Testis (tissue), 2 donors: ENCODE measurements at regions not wholly inside any gene's neighbourhood (a gene's known extent, or its start where the extent isn't known, plus 50 kb on each side); places are given as distances from the start of the nearest gene placed in this dataset.

Experiments used
- DNase-seq: peaks from one replicate; pipeline ENCODE4 v3.0.0-alpha.2; 2019
- H3K27ac ChIP-seq, 2 donors: fragments of 200-600 bp; sonication (generic); one replicate each; pipeline ENCODE4 v1.5.1; 2019
- H3K27me3 ChIP-seq: fragments of 200-600 bp; sonication (generic); one replicate; pipeline ENCODE4 v1.5.1; 2019
- H3K36me3 ChIP-seq: fragments of 200-600 bp; sonication (generic); one replicate; pipeline ENCODE4 v1.5.1; 2017; ENCODE audit warnings: low read depth; ENCODE audit errors: missing control alignments
- H3K4me1 ChIP-seq: fragments of 200-600 bp; sonication (generic); one replicate; pipeline ENCODE4 v1.5.1; 2019
- H3K4me3 ChIP-seq, 2 donors: fragments of 200-600 bp; sonication (generic); one replicate each; pipeline ENCODE4 v1.5.1; 2017 to 2019
- H3K9me3 ChIP-seq: fragments of 200-600 bp; sonication (generic); one replicate; pipeline ENCODE4 v1.5.1; 2017
- CTCF ChIP-seq, 3 experiments: fragments of 450-650 bp in 2 of 3; fragments of 200-600 bp in 1 of 3; sonication (generic) in 1 of 3; IDR thresholded peaks; one replicate each; pipeline ENCODE4 v1.5.1; 2016 to 2019; ENCODE audit warnings: antibody characterized with exemption in 3 of 3, mild to moderate bottlenecking in 2 of 3, moderate library complexity in 1 of 3
- POLR2A ChIP-seq: fragments of 450-650 bp; IDR thresholded peaks from one replicate; pipeline ENCODE4 v1.6.1; 2017; ENCODE audit warnings: antibody characterized with exemption, mild to moderate bottlenecking, moderate library complexity
- WGBS, 2 donors: methylation state at CpG; one replicate each; pipeline ENCODE4 v1.1.5; 2018; 5-methylcytosine and 5-hydroxymethylcytosine counted together
- intact Hi-C: fragments of 100-400 bp; cut with DNase I; formaldehyde crosslinking; loops from one replicate; pipeline ENCODE4 v1.15.1; 2023; ENCODE audit warnings: low total_unique reads

GRCh38 chr4:147123146-147123545, 177.5 kb upstream of the TTC29 start:
- Histone ChIP-seq H3K36me3 (no peaks in the 10 kb centered on the region), H3K4me1 (peaks cover 23% of the 10 kb centered on the region), H3K27me3 (no peaks in the 10 kb centered on the region), H3K9me3 (no peaks in the 10 kb centered on the region), H3K27ac (no peak overlapping the region), H3K4me3 (no peak overlapping the region)
- DNase-seq: no peak
- WGBS, 2 donors: 45 to 57% methylated on average over 1 of the region's 1 CpG
- intact Hi-C loops: no loop called here
- TF ChIP-seq POLR2A (no peak), CTCF (IDR thresholded peaks at IDR 0.05) (no peak)

- H3K27me3 ChIP-seq: no peaks in the 10 kb centered on the region
- H3K9me3 ChIP-seq: no peaks in the 10 kb centered on the region
- H3K36me3 ChIP-seq: no peaks in the 10 kb centered on the region
- WGBS, 2 donors: 79 to 82% methylated on average over 1 of the region's 1 CpG
- H3K4me3 ChIP-seq: no peak overlapping the region
- H3K27ac ChIP-seq: peak overlapping the region in 1 of 2 donors; percentile 46
- H3K4me1 ChIP-seq: peaks cover 7% of the 10 kb centered on the region
- no peak for TF ChIP-seq CTCF (IDR thresholded peaks at IDR 0.05)
- TF ChIP-seq POLR2A: no peak
- intact Hi-C loops: no loop called here
- no peak for DNase-seq
Measured at GRCh38 chr4:147128787-147129186, 183.1 kb upstream of the TTC29 start.

- no peak overlapping the region for H3K4me3 ChIP-seq
- WGBS, 2 donors: 59 to 61% methylated on average over 2 of the region's 2 CpGs
- DNase-seq: no peak
- H3K27me3 ChIP-seq: no peaks in the 10 kb centered on the region
- H3K9me3 ChIP-seq: no peaks in the 10 kb centered on the region
- peak overlapping the region in 1 of 2 donors; percentile 46 for H3K27ac ChIP-seq
- no peaks in the 10 kb centered on the region for H3K36me3 ChIP-seq
- intact Hi-C loops: no loop called here
- peaks cover 7% of the 10 kb centered on the region for H3K4me1 ChIP-seq
- TF ChIP-seq CTCF (IDR thresholded peaks at IDR 0.05): no peak
Measured at GRCh38 chr4:147129687-147130086, 184.0 kb upstream of the TTC29 start.

- Histone ChIP-seq H3K4me3 (no peak overlapping the region), H3K9me3 (no peaks in the 10 kb centered on the region), H3K4me1 (peaks cover 15% of the 10 kb centered on the region), H3K27me3 (no peaks in the 10 kb centered on the region), H3K36me3 (no peaks in the 10 kb centered on the region), H3K27ac (peak overlapping the region in 1 of 2 donors; percentile 70)
- no peak for DNase-seq
- WGBS, 2 donors: 42 to 46% methylated on average over 4 of the region's 4 CpGs
- no peak for TF ChIP-seq POLR2A
- no peak for TF ChIP-seq CTCF (IDR thresholded peaks at IDR 0.05)
- intact Hi-C loops: no loop called here
Measured at GRCh38 chr4:147134536-147135210, 189.0 kb upstream of the TTC29 start.

GRCh38 chr4:147136310-147136709, 190.6 kb upstream of the TTC29 start:
- no peaks in the 10 kb centered on the region for H3K36me3 ChIP-seq
- peak overlapping the region in 1 of 2 donors; percentile 70 for H3K27ac ChIP-seq
- TF ChIP-seq CTCF (IDR thresholded peaks at IDR 0.05): no peak
- no peak for TF ChIP-seq POLR2A
- 21 to 22% methylated on average over 3 of the region's 3 CpGs for WGBS, 2 donors
- H3K9me3 ChIP-seq: no peaks in the 10 kb centered on the region
- peaks cover 15% of the 10 kb centered on the region for H3K4me1 ChIP-seq
- intact Hi-C loops: no loop called here
- DNase-seq: no peak
- no peaks in the 10 kb centered on the region for H3K27me3 ChIP-seq
- no peak overlapping the region for H3K4me3 ChIP-seq
